HG02970 (cell line): ENCODE measurements at regions not wholly inside any gene's neighbourhood (a gene's known extent, or its start where the extent isn't known, plus 50 kb on each side); places are given as distances from the start of the nearest gene placed in this dataset.

Source experiments
- ATAC-seq: cut with Tn5 transposase; IDR thresholded peaks from one replicate; pipeline ENCODE4 v1.9.1; 2021; ENCODE audit warnings: mild to moderate bottlenecking, moderate library complexity, moderate number of reproducible peaks; ENCODE audit not compliant: unreplicated experiment, low FRiP score

GRCh38 chr4:35975617-35976355, 268.5 kb downstream of the ARAP2 start:
- no peak for ATAC-seq

- no peak for ATAC-seq
These were observed 265.8 kb downstream of the ARAP2 start for GRCh38 chr4:35978551-35978950.

GRCh38 chr4:35982318-35982717, 262.0 kb downstream of the ARAP2 start:
- ATAC-seq, result no peak

GRCh38 chr4:35986537-35986936, 257.8 kb downstream of the ARAP2 start:
- no peak for ATAC-seq

- no peak for ATAC-seq
These were observed 250.7 kb downstream of the ARAP2 start for GRCh38 chr4:35993606-35994005.

- no peak for ATAC-seq
These were observed 243.3 kb downstream of the ARAP2 start for GRCh38 chr4:36000941-36001557.

- no peak for ATAC-seq
These were observed 241.3 kb downstream of the ARAP2 start for GRCh38 chr4:36003051-36003450.

GRCh38 chr4:36004204-36004851, 240.0 kb downstream of the ARAP2 start:
- no peak for ATAC-seq

GRCh38 chr4:36006226-36006625, 238.1 kb downstream of the ARAP2 start:
- no peak for ATAC-seq

GRCh38 chr4:36010397-36010929, 233.9 kb downstream of the ARAP2 start:
- ATAC-seq, result no peak

GRCh38 chr4:36011381-36011780, 232.9 kb downstream of the ARAP2 start:
- ATAC-seq, result no peak

- no peak for ATAC-seq
These were observed 231.8 kb downstream of the ARAP2 start for GRCh38 chr4:36012503-36012902.

- no peak for ATAC-seq
These were observed 231.1 kb downstream of the ARAP2 start for GRCh38 chr4:36013206-36013605.
